Astrocyte (in vitro differentiated cells and primary cell): ENCODE measurements at regions not wholly inside any gene's neighbourhood (a gene's known extent, or its start where the extent isn't known, plus 50 kb on each side); places are given as distances from the start of the nearest gene placed in this dataset.

Experiments used
- DNase-seq: peaks from one replicate; pipeline ENCODE4 v3.0.0-alpha.2; 2010; ENCODE audit warnings: low read depth
- FAIRE-seq: peaks from 2 replicates; lab custom pipeline; 2011; peaks lifted over from hg19 to GRCh38; lab: Jason Lieb, UNC
- H2AFZ ChIP-seq: 2 replicates; pipeline ENCODE4 v1.6.0; 2012; ENCODE audit warnings: low read depth, low read length, inconsistent platforms
- H3K27ac ChIP-seq: 2 replicates; pipeline ENCODE4 v1.5.1; 2011; ENCODE audit warnings: low read depth, low read length, inconsistent platforms
- H3K27me3 ChIP-seq: 2 replicates; pipeline ENCODE4 v1.6.0; 2011; ENCODE audit warnings: low read length, inconsistent platforms; ENCODE audit not compliant: insufficient read depth
- H3K36me3 ChIP-seq: 2 replicates; pipeline ENCODE4 v1.5.1; 2011; ENCODE audit warnings: low read length, inconsistent platforms; ENCODE audit not compliant: insufficient read depth
- H3K4me1 ChIP-seq: 2 replicates; pipeline ENCODE4 v1.5.1; 2011; ENCODE audit warnings: low read length, inconsistent platforms; ENCODE audit not compliant: insufficient read depth
- H3K4me2 ChIP-seq: 2 replicates; pipeline ENCODE4 v1.6.0; 2012; ENCODE audit warnings: low read length, inconsistent platforms
- H3K4me3 ChIP-seq: 2 replicates; pipeline ENCODE4 v1.5.1; 2011; ENCODE audit warnings: low read depth, mild to moderate bottlenecking, low read length, inconsistent platforms; ENCODE audit not compliant: insufficient read depth
- H3K79me2 ChIP-seq: 2 replicates; pipeline ENCODE4 v1.6.0; 2012; ENCODE audit warnings: mild to moderate bottlenecking, low read length, inconsistent platforms; ENCODE audit not compliant: insufficient read depth
- H3K9ac ChIP-seq: 2 replicates; pipeline ENCODE4 v1.6.0; 2012; ENCODE audit warnings: mild to moderate bottlenecking, low read length, inconsistent platforms
- H3K9me3 ChIP-seq: 2 replicates; pipeline ENCODE4 v1.5.1; 2012; ENCODE audit warnings: low read depth, mild to moderate bottlenecking, low read length, inconsistent platforms; ENCODE audit not compliant: insufficient read depth
- H4K20me1 ChIP-seq: 2 replicates; pipeline ENCODE4 v1.6.0; 2012; ENCODE audit warnings: low read length, inconsistent platforms; ENCODE audit not compliant: insufficient read depth
- H3K27ac Mint-ChIP-seq: one replicate; pipeline ENCODE4 v1.8.0; 2021; ENCODE audit warnings: mild to moderate bottlenecking, mixed read lengths; ENCODE audit not compliant: unreplicated experiment
- H3K27me3 Mint-ChIP-seq: one replicate; pipeline ENCODE4 v1.8.0; 2021; ENCODE audit warnings: low read depth, mixed read lengths; ENCODE audit not compliant: unreplicated experiment
- H3K36me3 Mint-ChIP-seq: one replicate; pipeline ENCODE4 v1.8.0; 2021; ENCODE audit warnings: low read depth, mixed read lengths; ENCODE audit not compliant: unreplicated experiment
- H3K4me1 Mint-ChIP-seq: one replicate; pipeline ENCODE4 v1.8.0; 2021; ENCODE audit warnings: low read depth, mixed read lengths; ENCODE audit not compliant: unreplicated experiment
- H3K4me3 Mint-ChIP-seq: one replicate; pipeline ENCODE4 v1.8.0; 2021; ENCODE audit warnings: mild to moderate bottlenecking, moderate library complexity, mixed read lengths; ENCODE audit not compliant: unreplicated experiment
- H3K9me3 Mint-ChIP-seq: one replicate; pipeline ENCODE4 v1.8.0; 2021; ENCODE audit warnings: mild to moderate bottlenecking, mixed read lengths; ENCODE audit not compliant: unreplicated experiment
- CTCF ChIP-seq: IDR thresholded peaks from 2 replicates; pipeline ENCODE4 v1.5.1; 2011; ENCODE audit warnings: low read depth, mild to moderate bottlenecking, inconsistent platforms, low read length, moderate library complexity; ENCODE audit not compliant: insufficient read depth
- EZH2 ChIP-seq: IDR thresholded peaks from 2 replicates; pipeline ENCODE4 v1.6.1; 2012; ENCODE audit warnings: mild to moderate bottlenecking, low read length, inconsistent platforms; ENCODE audit not compliant: insufficient read depth

GRCh38 chr12:107178776-107179175 is 85.4 kb upstream of the CRY1 start:
- H2AFZ ChIP-seq, result no peak overlapping the region
- Mint-ChIP-seq H3K27me3 (peaks cover 26% of the 10 kb centered on the region), H3K36me3 (no peaks in the 10 kb centered on the region), H3K4me1 (no peaks in the 10 kb centered on the region), H3K4me3 (no peak overlapping the region), H3K9me3 (peaks cover 5% of the 10 kb centered on the region), H3K27ac (no peak overlapping the region)
- H3K4me3 ChIP-seq, result no peak overlapping the region
- H3K9ac ChIP-seq, result no peak overlapping the region
- H3K27ac ChIP-seq, result no peak overlapping the region
- no peaks in the 10 kb centered on the region for H3K4me1 ChIP-seq
- no peak overlapping the region for H3K4me2 ChIP-seq
- no peak for TF ChIP-seq EZH2
- TF ChIP-seq CTCF, result no peak
- no peaks in the 10 kb centered on the region for H3K79me2 ChIP-seq
- H3K27me3 ChIP-seq, result peaks cover 10% of the 10 kb centered on the region
- H4K20me1 ChIP-seq, result no peaks in the 10 kb centered on the region
- FAIRE-seq (no peak), DNase-seq (no peak)
- no peaks in the 10 kb centered on the region for H3K36me3 ChIP-seq
- H3K9me3 ChIP-seq, result no peaks in the 10 kb centered on the region

- no peaks in the 10 kb centered on the region for H3K36me3 Mint-ChIP-seq
- H3K79me2 ChIP-seq, result no peaks in the 10 kb centered on the region
- H3K36me3 ChIP-seq, result no peaks in the 10 kb centered on the region
- H3K4me3 Mint-ChIP-seq, result no peak overlapping the region
- H2AFZ ChIP-seq, result no peak overlapping the region
- H3K27ac Mint-ChIP-seq, result no peak overlapping the region
- no peak overlapping the region for H3K9ac ChIP-seq
- H3K9me3 ChIP-seq, result no peaks in the 10 kb centered on the region
- DNase-seq (no peak), FAIRE-seq (no peak)
- no peak overlapping the region for H3K4me3 ChIP-seq
- H3K4me2 ChIP-seq, result no peak overlapping the region
- peaks cover 29% of the 10 kb centered on the region for H3K27me3 Mint-ChIP-seq
- peaks cover 5% of the 10 kb centered on the region for H3K27me3 ChIP-seq
- TF ChIP-seq EZH2 (no peak), CTCF (no peak)
- H3K4me1 Mint-ChIP-seq, result no peaks in the 10 kb centered on the region
- no peaks in the 10 kb centered on the region for H4K20me1 ChIP-seq
- no peak overlapping the region for H3K27ac ChIP-seq
- no peaks in the 10 kb centered on the region for H3K4me1 ChIP-seq
- peaks cover 5% of the 10 kb centered on the region for H3K9me3 Mint-ChIP-seq
Observed at GRCh38 chr12:107179871-107180270, 86.5 kb upstream of the CRY1 start.

GRCh38 chr12:107180272-107180671 is 86.9 kb upstream of the CRY1 start:
- Histone ChIP-seq H3K4me2 (no peak overlapping the region), H3K4me1 (no peaks in the 10 kb centered on the region), H3K9me3 (no peaks in the 10 kb centered on the region), H3K36me3 (no peaks in the 10 kb centered on the region), H3K27ac (no peak overlapping the region), H4K20me1 (no peaks in the 10 kb centered on the region), H3K27me3 (peaks cover 5% of the 10 kb centered on the region), H3K79me2 (no peaks in the 10 kb centered on the region), H3K9ac (no peak overlapping the region), H2AFZ (no peak overlapping the region), H3K4me3 (no peak overlapping the region)
- Mint-ChIP-seq H3K4me1 (no peaks in the 10 kb centered on the region), H3K27ac (no peak overlapping the region), H3K36me3 (no peaks in the 10 kb centered on the region), H3K9me3 (peaks cover 5% of the 10 kb centered on the region), H3K4me3 (no peak overlapping the region), H3K27me3 (peaks cover 29% of the 10 kb centered on the region)
- FAIRE-seq (no peak), DNase-seq (no peak)
- no peak for TF ChIP-seq EZH2
- no peak for TF ChIP-seq CTCF
